GM21381 (cell line): ENCODE measurements at regions not wholly inside any gene's neighbourhood (a gene's known extent, or its start where the extent isn't known, plus 50 kb on each side); places are given as distances from the start of the nearest gene placed in this dataset.

ENCODE experiments used
- ATAC-seq: cut with Tn5 transposase; IDR thresholded peaks from one replicate; pipeline ENCODE4 v1.9.1; 2021; ENCODE audit warnings: mild to moderate bottlenecking, moderate library complexity; ENCODE audit not compliant: unreplicated experiment

DNA sequence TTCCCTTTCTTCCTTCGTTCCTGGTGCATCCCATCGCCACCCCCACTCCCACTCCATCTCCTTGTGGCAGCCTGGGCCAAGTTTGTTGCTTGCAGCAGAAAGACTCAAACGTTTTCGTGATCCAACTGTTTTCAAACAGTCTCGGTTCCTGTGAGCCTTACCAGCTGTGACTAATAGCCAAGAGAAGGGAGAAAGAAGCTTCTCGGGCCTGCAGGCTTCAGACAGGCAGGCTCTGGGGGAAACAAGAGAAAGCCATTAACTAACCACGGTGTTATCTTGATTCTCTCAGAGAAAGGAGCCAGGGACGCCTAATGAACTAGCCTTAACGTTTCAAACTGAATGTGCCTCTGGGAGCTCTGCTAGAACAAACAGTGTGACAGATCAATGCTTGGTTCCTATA, 742.0 kb downstream of the NR2F2 start:
- ATAC-seq, result no peak

DNA sequence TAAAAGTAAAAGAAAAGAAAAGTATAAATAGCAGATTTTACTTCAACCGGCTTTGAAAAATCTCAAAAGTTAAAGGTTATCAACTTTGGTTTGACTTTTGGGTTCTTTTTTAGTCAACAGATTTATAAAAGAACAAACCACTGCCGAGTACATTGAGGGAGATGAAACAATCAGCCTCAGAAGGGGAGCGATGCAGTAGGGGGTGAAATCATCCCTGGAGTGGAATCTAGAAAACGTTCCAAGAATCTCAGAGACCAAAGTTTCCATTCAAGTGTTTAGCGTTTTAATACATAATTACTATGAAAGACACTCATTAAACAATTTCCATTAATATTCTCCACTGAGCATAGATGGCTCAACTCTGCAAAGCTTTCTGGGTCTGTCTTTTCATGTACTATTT, 745.5 kb downstream of the NR2F2 start:
- ATAC-seq, result no peak

DNA sequence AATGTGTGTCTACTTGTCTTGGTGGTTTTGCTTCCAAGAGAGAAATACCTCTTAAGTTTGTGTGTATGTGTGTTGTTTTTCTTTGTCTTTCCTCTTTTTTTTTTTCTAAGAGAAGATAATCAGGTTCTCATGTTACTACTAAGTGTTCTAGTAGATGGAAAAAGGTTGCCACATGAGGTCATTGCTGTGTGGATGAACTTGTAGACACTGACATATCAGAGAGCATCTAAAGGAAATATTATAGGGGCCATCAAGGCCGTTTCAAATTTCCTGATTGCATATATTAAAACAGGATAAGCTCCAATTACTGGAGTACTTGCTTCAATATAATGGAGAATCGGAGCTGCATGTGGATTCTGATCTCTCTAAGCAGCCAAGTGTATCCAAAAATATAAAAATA, 747.5 kb downstream of the NR2F2 start:
- no peak for ATAC-seq

DNA sequence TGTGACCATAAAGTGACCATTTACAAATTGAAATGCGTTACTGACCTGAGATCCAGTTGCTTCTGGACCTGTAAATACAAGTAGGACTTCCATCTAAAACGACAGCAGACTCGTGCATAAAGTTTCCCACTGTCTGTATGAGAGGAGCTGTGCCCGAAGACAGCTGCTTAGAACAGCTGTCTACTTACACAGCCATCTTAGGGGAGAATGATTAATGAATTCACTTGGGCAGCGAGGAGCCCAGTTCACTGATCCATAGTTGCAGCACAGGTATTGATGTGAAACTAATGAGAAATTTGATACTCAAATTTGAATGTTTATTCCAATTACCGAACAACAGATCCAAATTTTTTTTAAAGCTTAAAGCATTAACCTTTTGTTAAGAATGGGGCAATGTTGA, 748.1 kb downstream of the NR2F2 start:
- no peak for ATAC-seq

DNA sequence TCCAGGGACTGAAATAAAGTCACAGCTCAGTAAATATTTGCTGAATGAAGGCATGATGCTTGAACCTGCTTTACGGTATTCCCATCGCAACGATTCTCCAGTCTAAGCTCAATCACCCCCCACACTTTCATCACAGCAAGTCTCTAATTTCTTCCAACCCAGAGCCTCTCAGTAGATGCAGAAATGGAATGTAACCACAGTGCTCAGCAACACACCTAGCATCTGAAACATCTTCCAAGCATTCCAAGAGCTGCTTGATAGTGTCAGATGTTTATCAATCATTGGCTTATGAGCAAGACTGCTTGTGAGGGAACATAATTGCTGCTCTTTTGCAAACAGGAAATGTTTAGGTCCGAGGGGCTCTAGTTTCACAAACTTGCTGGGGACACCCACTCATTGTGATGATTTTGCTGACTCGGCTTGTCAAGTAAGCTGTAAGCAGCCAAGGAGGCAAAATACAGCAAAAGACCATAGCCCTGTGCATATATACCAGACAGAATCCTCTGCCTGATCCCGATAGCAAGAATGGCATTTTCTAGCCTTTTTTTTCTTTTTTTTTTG, 751.2 kb downstream of the NR2F2 start:
- no peak for ATAC-seq

- no peak for ATAC-seq
Measured at GRCh38 chr15:97082830-97083229, 752.3 kb downstream of the NR2F2 start.

- ATAC-seq, result no peak
Measured at GRCh38 chr15:97084650-97085049, 754.1 kb downstream of the NR2F2 start.

DNA sequence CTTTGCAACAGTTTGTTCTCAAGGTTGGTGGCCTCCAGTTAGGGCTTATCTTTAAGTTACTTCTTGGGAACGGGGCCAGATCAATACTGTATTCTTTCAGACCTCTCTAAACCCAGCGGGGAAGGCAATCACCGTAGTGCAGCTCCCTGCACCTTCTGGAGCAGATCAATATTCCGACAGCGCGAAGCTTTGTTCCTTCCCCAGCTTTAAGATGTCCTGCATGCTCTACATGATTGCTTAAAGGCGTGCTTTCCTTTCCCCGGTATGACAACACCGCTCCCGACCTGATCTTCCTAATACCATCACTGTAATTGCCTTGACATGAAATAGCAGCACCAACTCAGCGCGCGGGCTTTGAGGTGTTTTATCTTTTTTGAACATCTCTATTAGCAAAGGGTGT, 755.2 kb downstream of the NR2F2 start:
- ATAC-seq, result no peak

DNA sequence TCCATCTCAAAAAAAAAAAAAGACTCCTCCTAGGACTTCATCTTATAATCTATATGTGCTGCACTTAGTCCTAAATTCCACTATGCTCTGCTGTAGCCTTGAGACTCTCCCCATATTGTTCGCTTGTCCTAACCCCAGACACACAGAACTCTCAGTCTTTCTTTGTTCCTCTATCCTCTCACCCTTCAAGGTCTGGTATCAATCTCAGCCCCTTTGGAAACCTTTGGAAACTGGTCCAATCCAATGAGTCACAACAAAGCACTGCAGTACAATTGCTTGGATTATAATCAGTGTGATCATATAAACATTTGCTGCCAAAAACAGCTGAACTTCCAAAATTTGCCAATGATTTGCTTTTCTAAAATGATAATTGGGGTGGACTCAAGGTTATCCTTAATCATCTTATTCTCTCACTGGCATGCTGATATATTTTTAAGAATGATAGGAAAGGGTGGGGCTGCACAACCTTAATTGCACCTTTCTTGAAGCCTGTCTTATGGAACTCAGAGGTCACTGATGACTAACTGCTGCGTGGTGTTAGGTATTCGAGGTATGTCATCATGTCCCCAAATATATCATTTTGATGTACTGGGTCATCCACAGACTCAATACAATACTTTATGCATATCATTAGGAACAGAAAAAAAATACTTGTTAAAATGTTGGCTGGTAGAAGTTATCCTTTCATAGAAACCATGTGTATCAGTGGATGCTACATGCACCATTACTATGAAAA, 756.7 kb downstream of the NR2F2 start:
- no peak for ATAC-seq

DNA sequence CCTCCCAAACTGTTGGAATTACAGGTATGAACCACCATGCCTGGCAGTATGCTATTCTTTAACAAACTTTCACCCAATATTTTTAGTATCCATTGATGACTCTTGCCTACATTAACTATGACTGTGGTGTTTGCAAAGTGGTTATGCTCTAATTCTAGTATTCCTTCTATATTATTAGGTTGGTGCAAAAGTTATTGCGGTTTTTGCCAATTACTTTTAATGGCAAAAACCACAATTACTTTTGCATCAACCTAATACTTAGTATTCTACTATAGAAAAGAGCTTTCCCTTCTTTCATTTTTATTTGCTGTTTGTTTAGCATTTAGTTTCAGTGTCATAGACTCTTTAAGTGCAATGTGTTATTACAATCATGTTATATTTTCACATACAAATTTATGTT, 760.6 kb downstream of the NR2F2 start:
- no peak for ATAC-seq

DNA sequence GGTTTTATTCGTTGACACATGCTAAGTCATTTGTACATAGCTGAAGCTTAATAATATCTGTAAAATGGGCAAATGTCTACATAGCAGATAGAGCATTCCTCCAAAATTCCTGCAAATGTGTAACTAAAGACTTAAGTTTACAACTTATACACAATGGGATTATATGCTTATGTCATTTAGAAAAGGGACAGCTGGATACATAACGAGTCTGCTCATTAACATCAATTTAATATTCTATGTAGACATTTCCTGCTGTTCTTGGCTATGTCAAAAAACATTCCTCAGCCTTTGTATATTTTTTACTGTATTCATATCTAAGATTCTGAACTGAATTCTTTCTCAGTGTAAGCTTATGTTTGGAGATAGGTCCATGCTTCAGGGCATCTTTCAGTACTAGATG, 762.2 kb downstream of the NR2F2 start:
- no peak for ATAC-seq

DNA sequence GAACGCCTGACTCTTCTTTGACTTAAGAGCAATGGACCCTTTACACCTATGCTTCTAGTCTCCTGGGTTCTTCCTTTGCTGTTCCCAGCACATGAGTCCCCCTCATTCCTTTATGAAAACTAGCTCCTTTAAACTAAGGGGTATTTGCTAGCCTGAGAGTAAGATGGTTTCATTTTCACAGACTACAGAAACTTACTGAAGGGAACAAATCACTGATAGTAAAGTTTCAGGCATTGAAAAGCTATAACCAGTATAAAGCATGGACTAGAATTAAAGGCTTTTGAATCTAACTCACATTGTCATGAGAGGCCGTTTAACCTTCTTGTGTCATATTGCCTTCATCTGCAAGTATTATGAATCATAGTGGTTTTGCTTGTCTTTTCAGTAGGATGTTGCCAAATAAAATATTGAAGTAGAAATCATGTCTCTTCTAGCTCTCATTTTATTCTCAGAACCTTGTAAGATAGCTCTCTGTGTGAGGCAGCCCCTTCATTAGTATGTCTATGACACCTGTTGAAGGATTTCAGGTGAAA, 765.9 kb downstream of the NR2F2 start:
- no peak for ATAC-seq

GRCh38 chr15:97099040-97099439, 768.5 kb downstream of the NR2F2 start:
- no peak for ATAC-seq

GRCh38 chr15:97101572-97101971, 771.1 kb downstream of the NR2F2 start:
- no peak for ATAC-seq

- ATAC-seq, result no peak
Measured at GRCh38 chr15:97114900-97115760, 784.6 kb downstream of the NR2F2 start.

DNA sequence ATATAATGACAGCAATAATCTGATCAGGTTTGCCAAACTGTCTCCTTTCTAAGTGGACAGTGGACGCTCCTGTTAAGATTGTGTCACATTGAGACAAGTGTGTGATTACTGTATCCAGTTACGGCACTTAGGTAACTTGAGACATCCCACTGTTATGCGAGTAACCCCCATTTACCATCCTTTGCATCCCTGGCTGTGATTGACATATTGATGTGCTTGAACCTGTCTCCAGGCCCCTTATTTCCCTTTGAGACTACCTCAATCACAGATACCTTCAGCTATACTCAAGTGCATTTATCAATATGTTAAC, 785.2 kb downstream of the NR2F2 start:
- no peak for ATAC-seq

DNA sequence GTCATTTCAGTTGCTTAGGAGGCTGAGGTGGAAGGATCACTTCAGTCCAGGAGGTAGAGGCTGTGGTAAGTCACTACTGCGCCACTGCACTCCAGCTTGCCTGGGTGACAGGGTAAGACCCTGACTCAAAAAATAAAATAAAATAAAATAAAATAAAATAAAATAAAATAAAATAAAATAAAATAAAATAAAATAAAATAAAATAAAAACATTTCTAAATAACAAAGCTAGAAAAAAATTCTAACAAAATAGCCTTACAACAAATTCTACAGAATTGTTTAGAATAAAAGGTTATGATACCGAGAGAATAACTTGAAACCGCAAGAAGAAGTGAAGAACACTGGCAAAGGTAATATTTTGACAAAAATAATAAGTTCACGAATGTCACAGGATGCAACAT, 794.3 kb downstream of the NR2F2 start:
- ATAC-seq, result no peak

- ATAC-seq, result no peak
Measured at GRCh38 chr15:97126553-97127233, 796.2 kb downstream of the NR2F2 start.

DNA sequence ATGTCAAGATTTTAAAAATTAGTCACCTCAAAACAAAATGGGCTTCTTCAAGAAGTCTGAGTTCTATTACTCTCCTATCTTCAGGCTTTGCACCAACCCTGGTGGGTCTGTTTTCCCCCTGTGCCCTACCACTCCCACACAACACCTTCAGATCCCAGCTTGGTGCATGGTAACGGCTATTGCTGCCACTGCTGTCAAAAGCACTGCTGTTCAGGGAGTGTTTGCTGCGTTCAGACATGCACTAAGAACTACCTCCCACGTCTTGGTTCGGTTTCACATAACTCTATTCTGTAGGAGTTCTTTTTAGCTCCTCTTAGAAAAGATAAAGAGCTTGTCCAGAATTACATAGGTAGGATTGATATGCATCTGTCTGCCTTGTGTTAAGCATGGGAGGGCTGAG, 799.2 kb downstream of the NR2F2 start:
- ATAC-seq, result no peak

- ATAC-seq, result no peak
Measured at GRCh38 chr15:97140216-97140615, 809.7 kb downstream of the NR2F2 start.

- ATAC-seq, result no peak
Measured at GRCh38 chr15:97141360-97141759, 810.9 kb downstream of the NR2F2 start.
